SU-DHL-6 (cell line): ENCODE measurements at regions not wholly inside any gene's neighbourhood (a gene's known extent, or its start where the extent isn't known, plus 50 kb on each side); places are given as distances from the start of the nearest gene placed in this dataset.

Experiments
- CTCF ChIP-seq: fragments of 200-600 bp; sonication (generic); IDR thresholded peaks from one replicate; pipeline ENCODE4 v1.5.1; 2017; ENCODE audit warnings: antibody characterized with exemption, mild to moderate bottlenecking, low read length, moderate library complexity; ENCODE audit not compliant: insufficient read depth, poor library complexity, severe bottlenecking
- EZH2phosphoT487 ChIP-seq: fragments of 200-600 bp; sonication (generic), shearing (Covaris generic); conservative IDR thresholded peaks from 2 replicates; pipeline ENCODE4 v1.6.1; 2018; ENCODE audit warnings: mild to moderate bottlenecking, antibody characterized with exemption, low read length, moderate library complexity, mixed read lengths

- TF ChIP-seq CTCF, result no peak
- no peak for TF ChIP-seq EZH2phosphoT487
These were observed 222.5 kb upstream of the PRPS1L1 start for GRCh38 chr7:18250133-18250532.
